ENCODE measurements at regions not wholly inside any gene's neighbourhood (a gene's known extent, or its start where the extent isn't known, plus 50 kb on each side); places are given as distances from the start of the nearest gene placed in this dataset.

GRCh38 chr4:146076081-146076480 is 99.4 kb upstream of the LSM6 start:
- no peak for TF ChIP-seq CTCF (IDR thresholded peaks at IDR 0.05)
- no peak for TF ChIP-seq POLR2A (IDR thresholded peaks at IDR 0.05)
- TF ChIP-seq EP300 (IDR thresholded peaks at IDR 0.05) = no peak

Measured in ovary (tissue), 3 donors.